Activated CD4-positive, alpha-beta T cell treated with anti-CD3 and anti-CD28 coated beads, Interleukin-2, amount 50 U/mL, for 1 hour (primary cell): ENCODE measurements at regions not wholly inside any gene's neighbourhood (a gene's known extent, or its start where the extent isn't known, plus 50 kb on each side); places are given as distances from the start of the nearest gene placed in this dataset.

Experiments used
- DNase-seq: peaks from one replicate; pipeline ENCODE4 v3.0.0-alpha.2; 2020

- DNase-seq = no peak
Observed at GRCh38 chr13:97057176-97057575, 62.9 kb upstream of the OXGR1 start.

- DNase-seq = no peak
Observed at GRCh38 chr13:97058391-97058790, 64.1 kb upstream of the OXGR1 start.

- DNase-seq = no peak
Observed at GRCh38 chr13:97058926-97059325, 64.7 kb upstream of the OXGR1 start.

GRCh38 chr13:97067017-97067895 lies 73.0 kb upstream of the OXGR1 start:
- DNase-seq = no peak

- no peak for DNase-seq
Observed at GRCh38 chr13:97068151-97068550, 73.9 kb upstream of the OXGR1 start.

GRCh38 chr13:97069050-97069815 lies 75.0 kb upstream of the OXGR1 start:
- DNase-seq = no peak

- no peak for DNase-seq
Observed at GRCh38 chr13:97072297-97072696, 78.0 kb upstream of the OXGR1 start.

GRCh38 chr13:97074618-97075017 lies 80.3 kb upstream of the OXGR1 start:
- no peak for DNase-seq

GRCh38 chr13:97076898-97077297 lies 82.6 kb upstream of the OXGR1 start:
- DNase-seq = no peak

GRCh38 chr13:97077341-97077740 lies 83.1 kb upstream of the OXGR1 start:
- DNase-seq = no peak

- no peak for DNase-seq
Observed at GRCh38 chr13:97079726-97080125, 85.5 kb upstream of the OXGR1 start.

- no peak for DNase-seq
Observed at GRCh38 chr13:97082461-97083207, 88.4 kb upstream of the OXGR1 start.

GRCh38 chr13:97091196-97091595 lies 96.9 kb upstream of the OXGR1 start:
- no peak for DNase-seq

- no peak for DNase-seq
Observed at GRCh38 chr13:97100821-97101220, 106.5 kb upstream of the OXGR1 start.

GRCh38 chr13:97101912-97102708 lies 107.8 kb upstream of the OXGR1 start:
- DNase-seq = no peak

- no peak for DNase-seq
Observed at GRCh38 chr13:97106323-97106722, 112.0 kb upstream of the OXGR1 start.

- DNase-seq = no peak
Observed at GRCh38 chr13:97107815-97108529, 113.7 kb upstream of the OXGR1 start.

- no peak for DNase-seq
Observed at GRCh38 chr13:97108530-97108900, 113.6 kb upstream of the MBNL2 start.

GRCh38 chr13:97109256-97109655 lies 112.9 kb upstream of the MBNL2 start:
- DNase-seq = no peak

- DNase-seq = peak; percentile 80
Observed at GRCh38 chr13:97109841-97110492, 112.2 kb upstream of the MBNL2 start.

GRCh38 chr13:97110936-97111335 lies 111.2 kb upstream of the MBNL2 start:
- no peak for DNase-seq
